Testis (tissue), 2 donors: ENCODE measurements at regions not wholly inside any gene's neighbourhood (a gene's known extent, or its start where the extent isn't known, plus 50 kb on each side); places are given as distances from the start of the nearest gene placed in this dataset.

Experiments
- DNase-seq: peaks from one replicate; pipeline ENCODE4 v3.0.0-alpha.2; 2019
- H3K27ac ChIP-seq, 2 donors: fragments of 200-600 bp; sonication (generic); one replicate each; pipeline ENCODE4 v1.5.1; 2019
- H3K27me3 ChIP-seq: fragments of 200-600 bp; sonication (generic); one replicate; pipeline ENCODE4 v1.5.1; 2019
- H3K36me3 ChIP-seq: fragments of 200-600 bp; sonication (generic); one replicate; pipeline ENCODE4 v1.5.1; 2017; ENCODE audit warnings: low read depth; ENCODE audit errors: missing control alignments
- H3K4me1 ChIP-seq: fragments of 200-600 bp; sonication (generic); one replicate; pipeline ENCODE4 v1.5.1; 2019
- H3K4me3 ChIP-seq, 2 donors: fragments of 200-600 bp; sonication (generic); one replicate each; pipeline ENCODE4 v1.5.1; 2017 to 2019
- H3K9me3 ChIP-seq: fragments of 200-600 bp; sonication (generic); one replicate; pipeline ENCODE4 v1.5.1; 2017
- POLR2A ChIP-seq: fragments of 450-650 bp; IDR thresholded peaks from one replicate; pipeline ENCODE4 v1.6.1; 2017; ENCODE audit warnings: antibody characterized with exemption, mild to moderate bottlenecking, moderate library complexity
- WGBS, 2 donors: methylation state at CpG; one replicate each; pipeline ENCODE4 v1.1.5; 2018; 5-methylcytosine and 5-hydroxymethylcytosine counted together
- intact Hi-C: fragments of 100-400 bp; cut with DNase I; formaldehyde crosslinking; loops from one replicate; pipeline ENCODE4 v1.15.1; 2023; ENCODE audit warnings: low total_unique reads
- TF ChIP-seq, protein P1 (sequence below), 3 experiments: fragments of 450-650 bp in 2 of 3; fragments of 200-600 bp in 1 of 3; sonication (generic) in 1 of 3; IDR thresholded peaks; one replicate each; pipeline ENCODE4 v1.5.1; 2016 to 2019; ENCODE audit warnings: antibody characterized with exemption in 3 of 3, mild to moderate bottlenecking in 2 of 3, moderate library complexity in 1 of 3

DNA sequence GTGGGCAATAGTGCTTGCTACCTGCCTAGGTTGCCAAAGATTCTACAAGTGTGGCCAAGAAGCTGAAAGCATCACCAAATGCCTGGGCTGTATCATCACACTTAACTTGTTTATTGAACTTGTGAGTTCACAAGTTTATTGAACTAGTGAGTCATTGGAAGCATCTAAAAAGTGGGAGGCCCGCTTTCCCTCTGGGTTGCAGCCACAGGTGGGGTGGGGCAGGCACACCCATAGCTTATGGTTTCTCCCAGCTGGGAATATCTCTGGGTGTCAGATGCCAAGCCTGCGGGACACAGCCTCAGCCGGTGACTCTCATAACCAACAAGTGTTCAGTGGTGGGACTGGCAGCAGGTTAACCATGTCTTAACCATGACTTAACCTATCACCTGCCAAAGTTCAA, 145.9 kb upstream of the FAM13C start:
- WGBS, 2 donors = 93 to 95% methylated on average over 2 to 3 of the region's 3 CpGs
- no peak overlapping the region for H3K27ac ChIP-seq
- no peak for DNase-seq
- H3K4me3 ChIP-seq = no peak overlapping the region
- H3K36me3 ChIP-seq = no peaks in the 10 kb centered on the region
- H3K27me3 ChIP-seq = no peaks in the 10 kb centered on the region
- H3K9me3 ChIP-seq = no peaks in the 10 kb centered on the region
- TF ChIP-seq POLR2A = no peak
- TF ChIP-seq, protein P1, sequence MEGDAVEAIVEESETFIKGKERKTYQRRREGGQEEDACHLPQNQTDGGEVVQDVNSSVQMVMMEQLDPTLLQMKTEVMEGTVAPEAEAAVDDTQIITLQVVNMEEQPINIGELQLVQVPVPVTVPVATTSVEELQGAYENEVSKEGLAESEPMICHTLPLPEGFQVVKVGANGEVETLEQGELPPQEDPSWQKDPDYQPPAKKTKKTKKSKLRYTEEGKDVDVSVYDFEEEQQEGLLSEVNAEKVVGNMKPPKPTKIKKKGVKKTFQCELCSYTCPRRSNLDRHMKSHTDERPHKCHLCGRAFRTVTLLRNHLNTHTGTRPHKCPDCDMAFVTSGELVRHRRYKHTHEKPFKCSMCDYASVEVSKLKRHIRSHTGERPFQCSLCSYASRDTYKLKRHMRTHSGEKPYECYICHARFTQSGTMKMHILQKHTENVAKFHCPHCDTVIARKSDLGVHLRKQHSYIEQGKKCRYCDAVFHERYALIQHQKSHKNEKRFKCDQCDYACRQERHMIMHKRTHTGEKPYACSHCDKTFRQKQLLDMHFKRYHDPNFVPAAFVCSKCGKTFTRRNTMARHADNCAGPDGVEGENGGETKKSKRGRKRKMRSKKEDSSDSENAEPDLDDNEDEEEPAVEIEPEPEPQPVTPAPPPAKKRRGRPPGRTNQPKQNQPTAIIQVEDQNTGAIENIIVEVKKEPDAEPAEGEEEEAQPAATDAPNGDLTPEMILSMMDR (IDR thresholded peaks at IDR 0.05) = no peak
- intact Hi-C loops = no loop called here
- H3K4me1 ChIP-seq = no peaks in the 10 kb centered on the region

DNA sequence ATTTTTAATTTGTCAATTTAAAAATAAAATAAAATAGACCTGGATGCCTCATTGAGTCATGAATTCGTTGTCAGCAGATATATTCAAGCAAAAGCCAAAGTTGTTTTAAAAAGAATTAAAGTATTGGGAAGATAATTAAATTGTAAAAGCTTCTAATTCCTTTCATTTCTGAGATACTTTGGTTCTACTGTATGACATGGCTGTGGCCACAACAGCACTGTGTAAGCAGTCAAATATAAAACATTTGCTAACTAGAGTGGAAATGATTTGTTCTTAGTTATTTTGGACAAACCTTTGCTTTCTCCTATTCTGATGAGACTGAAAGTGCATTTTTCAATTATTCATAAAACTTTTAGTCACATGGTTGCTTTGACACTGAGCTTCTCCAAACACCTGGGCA, 143.6 kb upstream of the FAM13C start:
- H3K36me3 ChIP-seq = no peaks in the 10 kb centered on the region
- H3K4me1 ChIP-seq = no peaks in the 10 kb centered on the region
- TF ChIP-seq, protein P1 (IDR thresholded peaks at IDR 0.05) = no peak
- TF ChIP-seq POLR2A = no peak
- intact Hi-C loops = no loop called here
- no peaks in the 10 kb centered on the region for H3K9me3 ChIP-seq
- DNase-seq = no peak
- no peak overlapping the region for H3K27ac ChIP-seq
- H3K4me3 ChIP-seq = no peak overlapping the region
- no peaks in the 10 kb centered on the region for H3K27me3 ChIP-seq
- 70 to 77% methylated on average over 1 of the region's 1 CpG for WGBS, 2 donors

DNA sequence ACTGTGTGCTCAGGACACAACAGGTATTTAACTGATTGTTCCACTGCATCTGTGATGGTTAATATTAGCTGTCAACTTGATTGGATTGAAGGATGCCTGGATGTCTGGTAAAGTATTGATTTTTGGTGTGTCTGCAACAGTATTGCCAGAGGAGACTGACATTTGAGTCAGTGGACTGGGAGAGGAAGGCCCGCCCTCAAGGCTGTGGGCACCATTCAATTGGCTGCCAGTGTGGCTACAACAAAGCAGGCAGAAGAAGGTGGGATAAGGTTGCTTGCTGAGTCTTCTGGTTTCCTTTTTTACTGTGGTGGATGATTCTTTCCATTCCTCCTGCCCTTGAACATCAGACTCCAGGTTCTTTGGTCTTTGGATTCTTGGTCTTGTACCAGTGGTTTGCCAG, 137.1 kb upstream of the FAM13C start:
- intact Hi-C loops = no loop called here

DNA sequence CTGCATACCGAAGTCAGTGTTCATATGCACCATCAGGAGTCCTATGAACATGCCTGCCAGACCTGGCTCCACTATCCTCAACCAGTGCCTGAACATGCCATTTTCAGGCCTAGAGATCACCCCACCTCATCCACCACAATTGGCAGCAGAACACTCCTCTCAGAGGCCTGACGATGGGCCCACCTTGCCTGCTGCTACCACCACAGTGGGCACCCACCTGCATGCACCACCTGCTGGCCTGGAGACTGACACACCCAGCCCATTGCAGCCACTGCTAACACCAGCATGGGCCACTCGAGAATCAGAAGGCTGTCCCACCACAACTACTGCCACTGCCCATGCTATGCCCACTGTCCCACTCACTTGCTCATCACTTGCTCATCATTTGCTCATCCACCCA, 130.7 kb upstream of the FAM13C start:
- Histone ChIP-seq H3K4me3 (no peak overlapping the region), H3K27ac (no peak overlapping the region), H3K27me3 (no peaks in the 10 kb centered on the region), H3K36me3 (no peaks in the 10 kb centered on the region), H3K4me1 (no peaks in the 10 kb centered on the region), H3K9me3 (no peaks in the 10 kb centered on the region)
- TF ChIP-seq, protein P1 (IDR thresholded peaks at IDR 0.05) = no peak
- no peak for TF ChIP-seq POLR2A
- 88 to 92% methylated on average over 2 to 3 of the region's 3 CpGs for WGBS, 2 donors
- intact Hi-C loops = no loop called here
- DNase-seq = no peak

More for the DNA sequence above, 137.1 kb upstream of the FAM13C start:
- Histone ChIP-seq H3K27me3 (no peaks in the 10 kb centered on the region), H3K9me3 (no peaks in the 10 kb centered on the region), H3K4me3 (no peak overlapping the region), H3K36me3 (no peaks in the 10 kb centered on the region), H3K27ac (no peak overlapping the region), H3K4me1 (no peaks in the 10 kb centered on the region)
- TF ChIP-seq, protein P1 (IDR thresholded peaks at IDR 0.05) = no peak
- TF ChIP-seq POLR2A = no peak
- WGBS, 2 donors = 87 to 97% methylated on average over 1 of the region's 1 CpG
- no peak for DNase-seq

DNA sequence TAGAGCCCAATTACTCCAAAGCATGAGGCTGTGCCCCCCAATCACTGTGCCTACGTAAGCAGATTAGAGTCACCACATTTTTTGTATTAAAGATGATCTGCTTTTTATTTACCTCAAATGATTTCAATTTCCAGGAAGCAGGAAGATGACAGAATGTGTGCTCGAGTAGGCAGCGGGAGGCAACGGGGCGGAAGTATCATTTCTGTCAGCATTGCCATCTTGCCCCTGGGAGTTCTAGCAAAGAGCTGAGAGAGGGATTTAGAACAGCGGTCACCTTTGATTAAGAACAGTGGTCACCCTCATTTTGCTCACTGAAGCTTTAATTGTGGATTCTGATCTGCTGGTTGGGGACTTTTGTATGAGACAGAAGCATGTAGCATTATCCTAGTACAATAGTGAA, 117.1 kb upstream of the FAM13C start:
- H3K4me3 ChIP-seq = no peak overlapping the region
- intact Hi-C loops = no loop called here
- DNase-seq = no peak
- no peaks in the 10 kb centered on the region for H3K4me1 ChIP-seq
- no peaks in the 10 kb centered on the region for H3K27me3 ChIP-seq
- no peaks in the 10 kb centered on the region for H3K36me3 ChIP-seq
- H3K9me3 ChIP-seq = no peaks in the 10 kb centered on the region
- H3K27ac ChIP-seq = no peak overlapping the region
- no peak for TF ChIP-seq POLR2A
- TF ChIP-seq, protein P1 (IDR thresholded peaks at IDR 0.05) = no peak
- WGBS, 2 donors = 93 to 94% methylated on average over 6 of the region's 6 CpGs
